Fibroblast of pulmonary artery (primary cell): ENCODE measurements at regions not wholly inside any gene's neighbourhood (a gene's known extent, or its start where the extent isn't known, plus 50 kb on each side); places are given as distances from the start of the nearest gene placed in this dataset.

ENCODE experiments used
- DNase-seq: peaks from one replicate; pipeline ENCODE4 v3.0.0-alpha.2; 2010; ENCODE audit warnings: low read depth
- H3K4me3 ChIP-seq: replicated peaks from 2 replicates; pipeline ENCODE4 v1.5.1; 2011; ENCODE audit warnings: low read depth, mild to moderate bottlenecking, control low read depth, low read length, moderate library complexity
- CTCF ChIP-seq: IDR thresholded peaks from 2 replicates; pipeline ENCODE4 v1.5.1; 2011; ENCODE audit warnings: mild to moderate bottlenecking, control low read depth, low read length, inconsistent platforms; ENCODE audit errors: missing control alignments

- DNase-seq: no peak
- no peak for TF ChIP-seq CTCF
- H3K4me3 ChIP-seq: no peak overlapping the region
Measured at GRCh38 chr4:125952631-125953030, 637.9 kb downstream of the FAT4 start.

- H3K4me3 ChIP-seq: no peak overlapping the region
- DNase-seq: no peak
- no peak for TF ChIP-seq CTCF
Measured at GRCh38 chr4:125956276-125956675, 641.5 kb downstream of the FAT4 start.

DNA sequence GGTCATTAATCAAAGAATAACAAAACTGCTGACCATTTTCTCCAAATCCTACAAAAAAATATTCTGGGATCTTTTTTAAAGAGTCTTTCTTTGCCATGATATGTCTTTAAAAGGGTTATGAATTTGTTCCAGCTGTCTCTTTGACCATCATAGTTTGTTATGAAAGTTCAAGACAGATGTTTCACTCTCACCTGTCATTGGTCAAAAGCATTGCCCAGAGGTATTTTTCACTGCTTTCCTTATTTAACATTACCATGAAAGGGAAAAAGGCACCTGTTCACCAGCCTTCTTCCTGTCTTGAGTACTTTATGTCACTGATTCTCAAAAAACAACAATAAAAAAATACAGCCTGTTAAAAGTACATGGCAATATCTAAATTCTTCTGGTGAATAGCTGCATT, 643.8 kb downstream of the FAT4 start:
- no peak overlapping the region for H3K4me3 ChIP-seq
- no peak for DNase-seq
- TF ChIP-seq CTCF: no peak

DNA sequence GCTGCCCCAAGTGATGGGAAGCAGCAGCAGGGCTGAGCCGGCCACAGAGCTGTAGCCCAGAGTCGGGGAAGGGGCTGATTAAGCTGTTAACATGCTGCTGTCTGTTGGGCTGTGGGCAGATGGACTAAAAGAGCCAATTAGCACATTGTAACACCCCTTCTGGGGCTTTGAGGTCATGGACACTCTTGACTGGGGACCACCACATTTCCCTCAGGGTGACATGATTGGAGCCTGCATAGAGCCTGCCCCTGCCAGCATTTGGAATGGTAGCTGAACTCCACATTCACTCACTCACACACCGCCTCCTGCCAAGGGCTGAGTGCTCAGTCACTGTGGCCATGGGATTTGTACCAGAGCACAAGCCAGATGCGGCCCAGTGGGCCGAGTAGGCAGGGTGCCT, 646.9 kb downstream of the FAT4 start:
- DNase-seq: no peak
- no peak for TF ChIP-seq CTCF
- no peak overlapping the region for H3K4me3 ChIP-seq

DNA sequence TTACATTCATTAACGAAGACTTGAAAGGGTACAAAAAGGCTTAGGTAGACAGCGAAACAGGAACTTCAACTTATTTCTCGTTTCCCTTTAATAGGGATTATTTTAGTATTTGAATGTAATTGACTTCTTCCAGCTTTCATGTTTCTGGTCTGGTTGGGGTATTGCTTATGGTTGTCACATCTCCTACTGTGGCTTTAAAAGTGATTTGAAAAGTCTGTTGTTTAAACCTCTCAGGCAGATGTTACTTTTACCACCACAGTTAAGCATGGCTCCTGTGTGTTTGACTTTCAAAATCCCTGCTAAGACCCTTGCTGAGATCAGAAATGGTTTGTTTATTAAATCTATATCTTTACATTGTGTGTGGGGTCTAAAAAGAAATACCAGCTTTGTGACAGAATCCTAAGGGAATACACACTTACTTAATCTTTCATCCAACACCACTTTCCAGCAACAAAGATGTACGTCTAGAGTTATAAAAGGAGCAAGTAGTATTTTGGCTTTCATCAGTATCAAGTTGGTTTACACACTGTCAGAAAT, 661.2 kb downstream of the FAT4 start:
- no peak overlapping the region for H3K4me3 ChIP-seq
- no peak for DNase-seq
- no peak for TF ChIP-seq CTCF

- no peak for TF ChIP-seq CTCF
- DNase-seq: no peak
- H3K4me3 ChIP-seq: no peak overlapping the region
Measured at GRCh38 chr4:125979950-125980349, 665.2 kb downstream of the FAT4 start.

GRCh38 chr4:125983168-125983567, 668.4 kb downstream of the FAT4 start:
- no peak for DNase-seq
- H3K4me3 ChIP-seq: no peak overlapping the region
- TF ChIP-seq CTCF: no peak
